Fibroblast of mammary gland (primary cell): ENCODE measurements at regions not wholly inside any gene's neighbourhood (a gene's known extent, or its start where the extent isn't known, plus 50 kb on each side); places are given as distances from the start of the nearest gene placed in this dataset.

ENCODE experiments used
- DNase-seq: peaks from one replicate; pipeline ENCODE4 v3.0.0-alpha.2; 2010; ENCODE audit warnings: low read depth
- H3K4me3 ChIP-seq: 2 replicates; pipeline ENCODE4 v1.5.1; 2011; ENCODE audit warnings: low read depth, mild to moderate bottlenecking, low read length, moderate library complexity; ENCODE audit not compliant: control insufficient read depth
- CTCF ChIP-seq: conservative IDR thresholded peaks from 2 replicates; pipeline ENCODE4 v1.5.1; 2011; ENCODE audit warnings: low read depth, low read length, inconsistent platforms; ENCODE audit not compliant: control insufficient read depth, insufficient read depth

- no peak overlapping the region for H3K4me3 ChIP-seq
- no peak for DNase-seq
- TF ChIP-seq CTCF, result no peak
Observed at GRCh38 chr10:130994845-130995244, 316.7 kb downstream of the TCERG1L start.

GRCh38 chr10:130997267-130998045 lies 314.1 kb downstream of the TCERG1L start:
- TF ChIP-seq CTCF, result no peak

GRCh38 chr10:130998046-130998435 lies 313.5 kb downstream of the TCERG1L start:
- no peak for DNase-seq
- TF ChIP-seq CTCF, result no peak
- no peak overlapping the region for H3K4me3 ChIP-seq

More at GRCh38 chr10:130997267-130998045, 314.1 kb downstream of the TCERG1L start:
- DNase-seq, result no peak
- no peak overlapping the region for H3K4me3 ChIP-seq

GRCh38 chr10:130998642-130999041 lies 312.9 kb downstream of the TCERG1L start:
- TF ChIP-seq CTCF, result no peak
- no peak for DNase-seq
- H3K4me3 ChIP-seq, result no peak overlapping the region

GRCh38 chr10:130999376-131000202 lies 311.9 kb downstream of the TCERG1L start:
- no peak for TF ChIP-seq CTCF
- no peak overlapping the region for H3K4me3 ChIP-seq

GRCh38 chr10:131000244-131000643 lies 311.3 kb downstream of the TCERG1L start:
- no peak for DNase-seq
- no peak overlapping the region for H3K4me3 ChIP-seq
- TF ChIP-seq CTCF, result no peak

More at GRCh38 chr10:130999376-131000202, 311.9 kb downstream of the TCERG1L start:
- DNase-seq, result no peak
